WTC11 (cell line): ENCODE measurements at regions not wholly inside any gene's neighbourhood (a gene's known extent, or its start where the extent isn't known, plus 50 kb on each side); places are given as distances from the start of the nearest gene placed in this dataset.

Experiments used
- CREM ChIP-seq: sonication (generic); formaldehyde crosslinking; IDR thresholded peaks from 2 replicates; pipeline ENCODE4 v1.8.1; 2022; ENCODE audit warnings: mild to moderate bottlenecking, missing genetic modification reagents, moderate library complexity
- CTCF ChIP-seq: fragments of 200-600 bp; IDR thresholded peaks from 2 replicates; pipeline ENCODE4 v1.8.0; 2022; ENCODE audit warnings: antibody characterized with exemption
- E2F5 ChIP-seq: sonication (generic); formaldehyde crosslinking; IDR thresholded peaks from 2 replicates; pipeline ENCODE4 v1.8.1; 2022; ENCODE audit warnings: mild to moderate bottlenecking, moderate library complexity, missing genetic modification reagents
- JUN ChIP-seq: sonication (generic); formaldehyde crosslinking; IDR thresholded peaks from 2 replicates; pipeline ENCODE4 v1.8.0; 2023; ENCODE audit warnings: mild to moderate bottlenecking, missing genetic modification reagents
- MLX ChIP-seq: sonication (generic); formaldehyde crosslinking; IDR thresholded peaks from 2 replicates; pipeline ENCODE4 v1.8.1; 2023; ENCODE audit warnings: mild to moderate bottlenecking, missing genetic modification reagents, moderate library complexity
- MYBL2 ChIP-seq: sonication (generic); formaldehyde crosslinking; IDR thresholded peaks from 2 replicates; pipeline ENCODE4 v1.8.1; 2023; ENCODE audit warnings: mild to moderate bottlenecking, moderate library complexity, missing genetic modification reagents
- NFYB ChIP-seq: sonication (generic); formaldehyde crosslinking; conservative IDR thresholded peaks from 2 replicates; pipeline ENCODE4 v1.8.0; 2022; ENCODE audit warnings: low read depth, missing genetic modification reagents
- SP1 ChIP-seq: sonication (generic); formaldehyde crosslinking; conservative IDR thresholded peaks from 2 replicates; pipeline ENCODE4 v1.8.1; 2022; ENCODE audit warnings: missing genetic modification reagents
- TEAD4 ChIP-seq: sonication (generic); formaldehyde crosslinking; IDR thresholded peaks from 2 replicates; pipeline ENCODE4 v1.8.0; 2022; ENCODE audit warnings: mild to moderate bottlenecking, missing genetic modification reagents
- TP53 ChIP-seq: sonication (generic); formaldehyde crosslinking; IDR thresholded peaks from 2 replicates; pipeline ENCODE4 v1.8.1; 2023; ENCODE audit warnings: mild to moderate bottlenecking, missing genetic modification reagents
- ZBTB21 ChIP-seq: sonication (generic); formaldehyde crosslinking; IDR thresholded peaks from 2 replicates; pipeline ENCODE4 v1.8.1; 2023; ENCODE audit warnings: mild to moderate bottlenecking, missing genetic modification reagents, borderline replicate concordance

GRCh38 chr3:28933337-28933736 is 347.5 kb upstream of the RBMS3 start:
- TF ChIP-seq CTCF (no peak), JUN (CRISPR knock-in tag) (no peak), ZBTB21 (no peak), MLX (no peak), TEAD4 (CRISPR knock-in tag) (no peak), CREM (CRISPR knock-in tag) (no peak), E2F5 (CRISPR knock-in tag) (no peak), NFYB (CRISPR knock-in tag) (no peak), TP53 (CRISPR knock-in tag) (no peak), MYBL2 (CRISPR knock-in tag) (no peak), SP1 (no peak)
